Panc1 (cell line): ENCODE measurements at regions not wholly inside any gene's neighbourhood (a gene's known extent, or its start where the extent isn't known, plus 50 kb on each side); places are given as distances from the start of the nearest gene placed in this dataset.

Experiments used
- ATAC-seq: fragments of 200-7000 bp; cut with Tn5 transposase; 2 replicates; pipeline ENCODE4 v1.9.1; 2020; ENCODE audit warnings: mild to moderate bottlenecking, moderate library complexity
- BruUV-seq: library from RNA; stranded (reverse); fragments of 400-500 nt; replicated peaks from 2 replicates; lab custom pipeline; 2021; lab: Mats Ljungman, UMichigan
- CTCF ChIA-PET: fragments of 300-600 bp; sonication (Branson Sonifier 250); formaldehyde crosslinking; loops from one replicate; lab custom pipeline; 2022; ENCODE audit warnings: antibody characterized with exemption; lab: Charles Lee
- POLR2A ChIA-PET: fragments of 300-600 bp; sonication (Branson Sonifier 250); formaldehyde crosslinking; loops from one replicate; lab custom pipeline; 2022; ENCODE audit warnings: antibody characterized with exemption; lab: Charles Lee
- DNase-seq: peaks from one replicate; pipeline ENCODE4 v3.0.0-alpha.2; 2010; ENCODE audit warnings: low read depth, low spot score
- H3K27ac ChIP-seq: 2 replicates; pipeline ENCODE4 v1.5.1; 2011; ENCODE audit warnings: mild to moderate bottlenecking, low read length, inconsistent platforms
- H3K27me3 ChIP-seq: fragments of 200-500 bp; sonication (Bioruptor generic); 2 replicates; pipeline ENCODE4 v1.6.0; 2014; ENCODE audit warnings: low read length, inconsistent platforms; ENCODE audit not compliant: control insufficient read depth, insufficient read depth
- H3K36me3 ChIP-seq: fragments of 200-500 bp; sonication (Bioruptor generic); 2 replicates; pipeline ENCODE4 v1.5.1; 2014; ENCODE audit warnings: inconsistent platforms, mild to moderate bottlenecking, low read length, moderate library complexity; ENCODE audit not compliant: control insufficient read depth, insufficient read depth
- H3K4me1 ChIP-seq: 2 replicates; pipeline ENCODE4 v1.5.1; 2011; ENCODE audit warnings: inconsistent platforms, mild to moderate bottlenecking, low read length, moderate library complexity; ENCODE audit not compliant: control insufficient read depth, insufficient read depth
- H3K4me3 ChIP-seq, 2 experiments: 2 replicates each; pipeline ENCODE4 v1.5.1; 2011 to 2012; ENCODE audit warnings: low read depth in 2 of 2, low read length in 2 of 2, mild to moderate bottlenecking in 2 of 2, inconsistent platforms in 1 of 2, moderate library complexity in 1 of 2
- H3K9me3 ChIP-seq: fragments of 200-500 bp; sonication (Bioruptor generic); 2 replicates; pipeline ENCODE4 v1.5.1; 2014; ENCODE audit warnings: low read depth, mild to moderate bottlenecking, inconsistent platforms, low read length, moderate library complexity; ENCODE audit not compliant: control insufficient read depth, insufficient read depth
- POLR2AphosphoS5 ChIP-seq: IDR thresholded peaks from 2 replicates; pipeline ENCODE4 v1.6.1; 2012; ENCODE audit warnings: mild to moderate bottlenecking, low read depth, low read length, moderate library complexity
- SIN3A ChIP-seq: IDR thresholded peaks from 2 replicates; pipeline ENCODE4 v1.6.1; 2012; ENCODE audit warnings: low read depth, mild to moderate bottlenecking, low read length, moderate library complexity, borderline replicate concordance; ENCODE audit not compliant: insufficient read depth
- TCF7L2 ChIP-seq: IDR thresholded peaks from 2 replicates; pipeline ENCODE4 v1.6.1; 2011; ENCODE audit warnings: mild to moderate bottlenecking, low read depth, low read length, inconsistent platforms
- in situ Hi-C: cut with HindIII; loops from 2 replicates; pipeline ENCODE4 v1.10.0; 2016; ENCODE audit warnings: low sequenced_read_pairs, low pct_unique_long_range_greater_than_20kb
- intact Hi-C: fragments of 100-400 bp; cut with micrococcal nuclease; formaldehyde crosslinking; loops from one replicate; pipeline ENCODE4 v1.10.0; 2022; ENCODE audit not compliant: unreplicated experiment
- TF ChIP-seq, protein P1 (sequence below), 2 experiments: IDR thresholded peaks; 2 replicates each; pipeline ENCODE4 v1.6.1; 2011 to 2012; ENCODE audit warnings: low read depth in 2 of 2, control low read depth in 1 of 2, low read length in 1 of 2, mild to moderate bottlenecking in 1 of 2, moderate library complexity in 1 of 2; ENCODE audit not compliant: insufficient read depth in 1 of 2
- TF ChIP-seq, protein P2 (sequence below): fragments of 450-650 bp; IDR thresholded peaks from 2 replicates; pipeline ENCODE4 v1.5.1; 2017; ENCODE audit warnings: mild to moderate bottlenecking

DNA sequence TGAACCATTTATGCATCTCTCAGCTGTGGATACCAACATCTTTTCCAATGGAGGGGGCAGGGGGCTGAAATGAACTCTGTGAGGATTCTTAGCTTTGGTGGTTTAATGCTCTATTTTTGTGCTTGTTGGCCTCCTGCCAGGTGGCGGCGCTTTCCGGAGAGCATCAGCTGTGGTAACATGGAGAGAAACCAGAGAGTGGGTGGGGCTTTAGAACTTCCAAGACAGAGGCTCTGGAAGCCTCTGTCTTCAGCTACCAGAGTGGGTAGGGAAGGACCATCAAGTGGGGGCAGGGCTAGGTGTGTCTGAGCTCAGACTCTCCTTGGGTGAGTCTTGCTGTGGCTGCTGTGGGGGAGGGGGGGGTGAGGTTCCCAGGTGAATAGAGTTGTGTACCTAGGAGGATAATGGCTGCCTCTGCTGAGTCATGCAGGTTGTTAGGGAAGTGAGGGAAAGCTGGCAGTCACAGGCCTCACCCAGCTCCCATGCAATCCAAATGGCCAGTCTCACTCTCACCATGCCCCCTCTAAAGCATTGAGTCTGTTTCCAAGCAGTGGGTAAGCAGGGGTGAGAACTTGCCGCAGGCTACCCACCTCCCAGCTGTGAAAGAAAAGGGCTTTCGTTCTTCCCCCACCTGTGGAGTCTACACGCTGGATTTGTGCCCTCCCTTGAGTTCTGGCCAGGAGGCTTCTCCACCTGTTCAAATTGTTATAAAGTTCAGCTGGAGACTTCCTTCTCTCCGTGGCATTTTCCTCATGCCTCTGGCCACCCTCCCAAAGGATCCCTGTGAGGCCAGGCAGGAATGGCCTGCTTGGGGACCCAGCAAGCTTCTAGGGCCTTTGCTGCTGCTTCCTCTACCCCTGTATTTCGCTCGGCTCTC, 527.0 kb downstream of the NEBL start:
- no peak for DNase-seq
- TF ChIP-seq POLR2AphosphoS5, result no peak
- TF ChIP-seq, protein P1, sequence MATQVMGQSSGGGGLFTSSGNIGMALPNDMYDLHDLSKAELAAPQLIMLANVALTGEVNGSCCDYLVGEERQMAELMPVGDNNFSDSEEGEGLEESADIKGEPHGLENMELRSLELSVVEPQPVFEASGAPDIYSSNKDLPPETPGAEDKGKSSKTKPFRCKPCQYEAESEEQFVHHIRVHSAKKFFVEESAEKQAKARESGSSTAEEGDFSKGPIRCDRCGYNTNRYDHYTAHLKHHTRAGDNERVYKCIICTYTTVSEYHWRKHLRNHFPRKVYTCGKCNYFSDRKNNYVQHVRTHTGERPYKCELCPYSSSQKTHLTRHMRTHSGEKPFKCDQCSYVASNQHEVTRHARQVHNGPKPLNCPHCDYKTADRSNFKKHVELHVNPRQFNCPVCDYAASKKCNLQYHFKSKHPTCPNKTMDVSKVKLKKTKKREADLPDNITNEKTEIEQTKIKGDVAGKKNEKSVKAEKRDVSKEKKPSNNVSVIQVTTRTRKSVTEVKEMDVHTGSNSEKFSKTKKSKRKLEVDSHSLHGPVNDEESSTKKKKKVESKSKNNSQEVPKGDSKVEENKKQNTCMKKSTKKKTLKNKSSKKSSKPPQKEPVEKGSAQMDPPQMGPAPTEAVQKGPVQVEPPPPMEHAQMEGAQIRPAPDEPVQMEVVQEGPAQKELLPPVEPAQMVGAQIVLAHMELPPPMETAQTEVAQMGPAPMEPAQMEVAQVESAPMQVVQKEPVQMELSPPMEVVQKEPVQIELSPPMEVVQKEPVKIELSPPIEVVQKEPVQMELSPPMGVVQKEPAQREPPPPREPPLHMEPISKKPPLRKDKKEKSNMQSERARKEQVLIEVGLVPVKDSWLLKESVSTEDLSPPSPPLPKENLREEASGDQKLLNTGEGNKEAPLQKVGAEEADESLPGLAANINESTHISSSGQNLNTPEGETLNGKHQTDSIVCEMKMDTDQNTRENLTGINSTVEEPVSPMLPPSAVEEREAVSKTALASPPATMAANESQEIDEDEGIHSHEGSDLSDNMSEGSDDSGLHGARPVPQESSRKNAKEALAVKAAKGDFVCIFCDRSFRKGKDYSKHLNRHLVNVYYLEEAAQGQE (IDR thresholded peaks at IDR 0.05; ENCODE audit: insufficient read depth in 1 of 2, low read depth in 2 of 2, low read length in 1 of 2), result no peak
- TF ChIP-seq SIN3A, result no peak
- TF ChIP-seq, protein P2, sequence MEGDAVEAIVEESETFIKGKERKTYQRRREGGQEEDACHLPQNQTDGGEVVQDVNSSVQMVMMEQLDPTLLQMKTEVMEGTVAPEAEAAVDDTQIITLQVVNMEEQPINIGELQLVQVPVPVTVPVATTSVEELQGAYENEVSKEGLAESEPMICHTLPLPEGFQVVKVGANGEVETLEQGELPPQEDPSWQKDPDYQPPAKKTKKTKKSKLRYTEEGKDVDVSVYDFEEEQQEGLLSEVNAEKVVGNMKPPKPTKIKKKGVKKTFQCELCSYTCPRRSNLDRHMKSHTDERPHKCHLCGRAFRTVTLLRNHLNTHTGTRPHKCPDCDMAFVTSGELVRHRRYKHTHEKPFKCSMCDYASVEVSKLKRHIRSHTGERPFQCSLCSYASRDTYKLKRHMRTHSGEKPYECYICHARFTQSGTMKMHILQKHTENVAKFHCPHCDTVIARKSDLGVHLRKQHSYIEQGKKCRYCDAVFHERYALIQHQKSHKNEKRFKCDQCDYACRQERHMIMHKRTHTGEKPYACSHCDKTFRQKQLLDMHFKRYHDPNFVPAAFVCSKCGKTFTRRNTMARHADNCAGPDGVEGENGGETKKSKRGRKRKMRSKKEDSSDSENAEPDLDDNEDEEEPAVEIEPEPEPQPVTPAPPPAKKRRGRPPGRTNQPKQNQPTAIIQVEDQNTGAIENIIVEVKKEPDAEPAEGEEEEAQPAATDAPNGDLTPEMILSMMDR, result no peak
- no peak for TF ChIP-seq TCF7L2
- no peak for ATAC-seq
- no TSS peak for BruUV-seq
- H3K27me3 ChIP-seq, result no peaks in the 10 kb centered on the region
- H3K27ac ChIP-seq, result no peak overlapping the region
- no peak overlapping the region for H3K4me3 ChIP-seq
- intact Hi-C loops (no loop called here), in situ Hi-C loops (no loop called here)
- ChIA-PET CTCF (no interaction called here), POLR2A (no interaction called here)
- H3K9me3 ChIP-seq, result no peaks in the 10 kb centered on the region
- H3K4me1 ChIP-seq, result no peaks in the 10 kb centered on the region
- no peaks in the 10 kb centered on the region for H3K36me3 ChIP-seq

DNA sequence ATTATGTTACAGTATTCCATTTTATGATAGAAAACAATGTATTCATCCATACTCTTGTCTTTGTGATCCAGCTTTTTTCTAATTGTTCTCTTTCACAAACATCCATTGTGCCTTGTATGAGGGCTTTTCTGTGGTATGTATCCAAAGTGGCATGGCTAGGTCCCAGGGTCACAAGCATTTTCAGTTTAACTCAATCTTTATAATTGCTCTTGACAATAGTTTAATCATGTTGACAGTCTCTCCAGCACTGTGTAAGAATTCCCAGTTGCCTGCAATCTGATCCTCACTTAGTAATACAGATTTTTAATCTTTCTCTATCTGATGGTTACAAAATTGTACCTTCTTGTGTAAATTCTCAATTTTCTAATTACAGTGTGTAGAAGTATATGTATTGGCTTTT, 533.4 kb downstream of the NEBL start:
- H3K4me1 ChIP-seq, result no peaks in the 10 kb centered on the region
- TF ChIP-seq POLR2AphosphoS5, result no peak
- TF ChIP-seq, protein P1 (IDR thresholded peaks at IDR 0.05; ENCODE audit: insufficient read depth in 1 of 2, low read depth in 2 of 2, low read length in 1 of 2), result no peak
- TF ChIP-seq SIN3A, result no peak
- no peak for TF ChIP-seq TCF7L2
- TF ChIP-seq, protein P2, result no peak
- intact Hi-C loops (no loop called here), in situ Hi-C loops (no loop called here)
- CTCF ChIA-PET, result no interaction called here
- H3K4me3 ChIP-seq, result no peak overlapping the region
- no peaks in the 10 kb centered on the region for H3K36me3 ChIP-seq
- H3K27me3 ChIP-seq, result no peaks in the 10 kb centered on the region
- POLR2A ChIA-PET, result no interaction called here
- DNase-seq (no peak), ATAC-seq (no peak)
- no peaks in the 10 kb centered on the region for H3K9me3 ChIP-seq
- no peak overlapping the region for H3K27ac ChIP-seq
- BruUV-seq, result no TSS peak
